ENCODE measurements at regions not wholly inside any gene's neighbourhood (a gene's known extent, or its start where the extent isn't known, plus 50 kb on each side); places are given as distances from the start of the nearest gene placed in this dataset.
A peak's percentile ranks its signal among the peaks of the same experiment; 100 is the strongest.

GRCh38 chr1:30411206-30411605 is 312.2 kb downstream of the MATN1 start:
- no peak for DNase-seq
- no peak overlapping the region for H3K27ac Mint-ChIP-seq
- no peak overlapping the region for H3K4me3 Mint-ChIP-seq
- H3K36me3 Mint-ChIP-seq (ENCODE audit: low read depth): no peaks in the 10 kb centered on the region
- ChIA-PET CTCF (no interaction called here), POLR2A (no interaction called here)
- no peaks in the 10 kb centered on the region for H3K9me3 Mint-ChIP-seq
- no peaks in the 10 kb centered on the region for H3K4me1 Mint-ChIP-seq
- no peaks in the 10 kb centered on the region for H3K27me3 Mint-ChIP-seq

- no peak overlapping the region for H3K27ac Mint-ChIP-seq
- H3K27me3 Mint-ChIP-seq: no peaks in the 10 kb centered on the region
- no peak overlapping the region for H3K4me3 Mint-ChIP-seq
- ChIA-PET POLR2A (no interaction called here), CTCF (no interaction called here)
- no peaks in the 10 kb centered on the region for H3K36me3 Mint-ChIP-seq (ENCODE audit: low read depth)
- no peaks in the 10 kb centered on the region for H3K9me3 Mint-ChIP-seq
- no peaks in the 10 kb centered on the region for H3K4me1 Mint-ChIP-seq
- no peak for DNase-seq
These were observed 313.1 kb downstream of the MATN1 start for GRCh38 chr1:30410153-30410851.

GRCh38 chr1:30409476-30410152 is 313.8 kb downstream of the MATN1 start:
- H3K9me3 Mint-ChIP-seq: no peaks in the 10 kb centered on the region
- POLR2A ChIA-PET: no interaction called here
- no peak for DNase-seq
- H3K36me3 Mint-ChIP-seq (ENCODE audit: low read depth): no peaks in the 10 kb centered on the region
- CTCF ChIA-PET: no interaction called here
- no peaks in the 10 kb centered on the region for H3K27me3 Mint-ChIP-seq
- H3K4me3 Mint-ChIP-seq: no peak overlapping the region
- H3K27ac Mint-ChIP-seq: no peak overlapping the region
- no peaks in the 10 kb centered on the region for H3K4me1 Mint-ChIP-seq

GRCh38 chr1:30407865-30408580 is 315.4 kb downstream of the MATN1 start:
- no peaks in the 10 kb centered on the region for H3K4me1 Mint-ChIP-seq
- no peak overlapping the region for H3K4me3 Mint-ChIP-seq
- DNase-seq: peak; percentile 3
- H3K27ac Mint-ChIP-seq: no peak overlapping the region
- no peaks in the 10 kb centered on the region for H3K9me3 Mint-ChIP-seq
- no peaks in the 10 kb centered on the region for H3K36me3 Mint-ChIP-seq (ENCODE audit: low read depth)
- H3K27me3 Mint-ChIP-seq: no peaks in the 10 kb centered on the region
- CTCF ChIA-PET: no interaction called here
- POLR2A ChIA-PET: no interaction called here

- Mint-ChIP-seq H3K9me3 (no peaks in the 10 kb centered on the region), H3K36me3 (ENCODE audit: low read depth) (no peaks in the 10 kb centered on the region), H3K27ac (no peak overlapping the region), H3K4me3 (no peak overlapping the region), H3K27me3 (no peaks in the 10 kb centered on the region), H3K4me1 (no peaks in the 10 kb centered on the region)
- DNase-seq: peak; percentile 4
- ChIA-PET POLR2A (no interaction called here), CTCF (no interaction called here)
These were observed 316.2 kb downstream of the MATN1 start for GRCh38 chr1:30406996-30407864.

- no peak overlapping the region for H3K27ac Mint-ChIP-seq
- H3K4me3 Mint-ChIP-seq: no peak overlapping the region
- no peak for DNase-seq
- H3K36me3 Mint-ChIP-seq (ENCODE audit: low read depth): no peaks in the 10 kb centered on the region
- H3K27me3 Mint-ChIP-seq: no peaks in the 10 kb centered on the region
- no peaks in the 10 kb centered on the region for H3K9me3 Mint-ChIP-seq
- no peaks in the 10 kb centered on the region for H3K4me1 Mint-ChIP-seq
- CTCF ChIA-PET: no interaction called here
- POLR2A ChIA-PET: no interaction called here
These were observed 317.7 kb downstream of the MATN1 start for GRCh38 chr1:30405631-30406212.

GRCh38 chr1:30405081-30405480 is 318.3 kb downstream of the MATN1 start:
- Mint-ChIP-seq H3K36me3 (ENCODE audit: low read depth) (no peaks in the 10 kb centered on the region), H3K4me3 (no peak overlapping the region), H3K4me1 (no peaks in the 10 kb centered on the region), H3K27me3 (no peaks in the 10 kb centered on the region), H3K9me3 (no peaks in the 10 kb centered on the region), H3K27ac (no peak overlapping the region)
- POLR2A ChIA-PET: no interaction called here
- DNase-seq: no peak
- CTCF ChIA-PET: no interaction called here

- ChIA-PET CTCF (no interaction called here), POLR2A (no interaction called here)
- DNase-seq: no peak
- Mint-ChIP-seq H3K4me1 (no peaks in the 10 kb centered on the region), H3K9me3 (no peaks in the 10 kb centered on the region), H3K27me3 (no peaks in the 10 kb centered on the region), H3K36me3 (ENCODE audit: low read depth) (no peaks in the 10 kb centered on the region), H3K4me3 (no peak overlapping the region), H3K27ac (no peak overlapping the region)
These were observed 319.0 kb downstream of the MATN1 start for GRCh38 chr1:30404341-30404740.

- Mint-ChIP-seq H3K36me3 (ENCODE audit: low read depth) (no peaks in the 10 kb centered on the region), H3K9me3 (no peaks in the 10 kb centered on the region), H3K4me3 (no peak overlapping the region), H3K4me1 (no peaks in the 10 kb centered on the region), H3K27ac (no peak overlapping the region), H3K27me3 (no peaks in the 10 kb centered on the region)
- no peak for DNase-seq
- CTCF ChIA-PET: no interaction called here
- POLR2A ChIA-PET: no interaction called here
These were observed 319.7 kb downstream of the MATN1 start for GRCh38 chr1:30403726-30404125.

- Mint-ChIP-seq H3K4me1 (no peaks in the 10 kb centered on the region), H3K4me3 (no peak overlapping the region), H3K27me3 (no peaks in the 10 kb centered on the region), H3K9me3 (no peaks in the 10 kb centered on the region), H3K27ac (no peak overlapping the region), H3K36me3 (ENCODE audit: low read depth) (no peaks in the 10 kb centered on the region)
- DNase-seq: no peak
- ChIA-PET POLR2A (no interaction called here), CTCF (no interaction called here)
These were observed 320.2 kb downstream of the MATN1 start for GRCh38 chr1:30403061-30403645.

- no peaks in the 10 kb centered on the region for H3K36me3 Mint-ChIP-seq (ENCODE audit: low read depth)
- no peak overlapping the region for H3K27ac Mint-ChIP-seq
- H3K4me1 Mint-ChIP-seq: no peaks in the 10 kb centered on the region
- no peaks in the 10 kb centered on the region for H3K27me3 Mint-ChIP-seq
- H3K9me3 Mint-ChIP-seq: no peaks in the 10 kb centered on the region
- ChIA-PET POLR2A (no interaction called here), CTCF (no interaction called here)
- DNase-seq: no peak
- H3K4me3 Mint-ChIP-seq: no peak overlapping the region
These were observed 321.4 kb downstream of the MATN1 start for GRCh38 chr1:30402031-30402430.

- H3K27me3 Mint-ChIP-seq: no peaks in the 10 kb centered on the region
- DNase-seq: no peak
These were observed 322.9 kb downstream of the MATN1 start for GRCh38 chr1:30400507-30400906.

More at GRCh38 chr1:30400507-30400906, 322.9 kb downstream of the MATN1 start:
- Mint-ChIP-seq H3K4me3 (no peak overlapping the region), H3K36me3 (ENCODE audit: low read depth) (no peaks in the 10 kb centered on the region), H3K27ac (no peak overlapping the region), H3K4me1 (no peaks in the 10 kb centered on the region), H3K9me3 (no peaks in the 10 kb centered on the region)
- ChIA-PET CTCF (no interaction called here), POLR2A (no interaction called here)
